GM19193 (cell line): ENCODE measurements at regions not wholly inside any gene's neighbourhood (a gene's known extent, or its start where the extent isn't known, plus 50 kb on each side); places are given as distances from the start of the nearest gene placed in this dataset.

Experiments
- POLR2A ChIP-seq: IDR thresholded peaks from 4 replicates; pipeline ENCODE4 v1.6.1; 2011; ENCODE audit not compliant: insufficient read depth, insufficient read length; ENCODE audit errors: extremely low read depth

DNA sequence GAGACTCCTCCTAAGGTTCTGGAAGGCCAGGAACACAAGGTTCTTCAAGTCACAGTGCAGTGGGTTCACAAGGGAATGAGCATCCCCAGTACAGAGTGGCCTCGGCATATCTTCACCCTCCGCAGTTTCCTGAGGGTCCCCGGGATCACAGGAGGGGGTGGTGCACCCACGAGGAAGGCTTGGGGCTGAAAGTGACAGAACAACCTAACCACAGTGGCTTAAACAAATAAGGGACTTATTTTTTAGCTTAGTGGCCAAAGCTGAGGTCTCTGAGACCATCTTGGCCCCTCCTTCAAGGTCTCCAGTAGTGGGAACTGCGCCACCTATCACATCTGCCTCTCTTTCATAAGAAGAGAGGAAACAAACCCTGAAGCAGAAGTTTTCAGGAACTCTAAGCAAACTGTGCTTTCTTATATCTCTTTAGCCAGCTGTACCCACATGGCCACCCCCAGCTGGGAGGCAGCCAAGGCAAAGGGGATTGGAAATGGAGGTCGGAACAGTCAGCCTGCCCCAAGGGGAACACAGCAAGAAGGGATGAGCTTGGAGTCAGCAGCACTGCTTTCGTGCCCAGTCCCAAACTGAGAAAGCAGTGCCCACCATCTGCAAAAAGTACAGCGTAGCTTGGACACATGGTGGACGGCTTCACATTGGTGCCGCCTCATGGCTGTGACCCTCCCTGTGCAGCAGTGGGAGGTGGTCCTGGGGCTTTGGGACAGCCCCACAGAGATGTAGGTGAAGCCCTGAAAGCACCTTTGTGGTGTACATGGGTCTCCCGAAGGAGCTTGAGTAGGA lies 260.0 kb upstream of the ID2 start:
- TF ChIP-seq POLR2A, result no peak

DNA sequence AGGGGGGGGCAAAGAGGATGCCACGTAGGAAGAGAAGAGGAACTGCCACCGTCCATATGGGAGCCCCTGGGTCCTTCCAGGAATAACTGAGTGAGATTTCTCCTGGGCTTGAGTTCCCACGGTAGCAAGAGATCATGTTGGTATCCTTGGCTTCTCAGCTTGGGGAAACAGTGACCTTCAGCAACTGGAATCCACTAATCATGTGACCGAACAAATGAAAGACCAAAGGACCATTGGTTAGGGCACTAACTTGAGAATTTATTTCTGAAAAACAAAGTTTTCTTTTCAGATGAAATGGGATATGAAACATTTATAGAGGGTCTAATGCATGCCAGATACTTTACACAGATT lies 259.4 kb upstream of the ID2 start:
- no peak for TF ChIP-seq POLR2A

- no peak for TF ChIP-seq POLR2A
These were observed 256.6 kb upstream of the ID2 start for GRCh38 chr2:8424997-8425900.

DNA sequence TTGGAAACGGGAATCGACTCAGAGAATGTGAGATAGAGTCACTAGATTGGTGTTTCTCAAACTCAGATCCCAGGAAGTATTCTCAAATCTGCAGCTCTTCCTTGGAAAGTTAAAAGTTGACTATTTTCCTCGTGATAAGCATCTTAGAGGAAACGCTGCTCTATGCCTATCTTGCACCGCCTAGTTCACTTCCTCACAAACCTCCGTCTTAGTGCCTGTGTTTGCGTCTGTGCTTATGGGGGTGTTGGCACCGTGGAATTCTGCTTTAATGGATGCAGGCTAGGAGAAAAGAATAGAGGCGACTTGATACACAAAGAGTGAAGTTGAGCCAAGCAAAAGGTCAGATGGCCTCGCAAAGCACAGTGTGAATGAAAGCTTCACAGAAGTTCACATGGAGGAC lies 255.3 kb upstream of the ID2 start:
- TF ChIP-seq POLR2A, result no peak

DNA sequence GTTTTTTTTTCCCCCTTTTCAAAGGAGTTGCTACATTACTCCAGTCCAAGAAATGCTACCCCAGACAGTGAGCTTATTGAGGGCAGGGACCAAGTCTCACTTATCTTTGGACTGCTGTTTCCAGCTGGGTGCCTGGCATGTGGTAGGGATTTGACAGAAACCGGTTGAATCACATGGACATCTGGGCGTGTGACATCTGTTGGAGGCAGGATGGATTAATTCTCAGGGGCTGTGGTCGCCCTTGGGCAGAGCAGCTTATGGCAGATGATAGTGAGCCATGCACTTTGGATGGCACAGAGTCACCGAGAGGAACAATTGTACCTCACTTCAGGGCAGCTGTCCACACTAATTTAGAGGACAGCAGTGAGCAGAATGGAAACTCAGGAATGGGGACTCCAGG lies 254.6 kb upstream of the ID2 start:
- no peak for TF ChIP-seq POLR2A

- TF ChIP-seq POLR2A, result no peak
These were observed 251.2 kb upstream of the ID2 start for GRCh38 chr2:8430628-8431027.

DNA sequence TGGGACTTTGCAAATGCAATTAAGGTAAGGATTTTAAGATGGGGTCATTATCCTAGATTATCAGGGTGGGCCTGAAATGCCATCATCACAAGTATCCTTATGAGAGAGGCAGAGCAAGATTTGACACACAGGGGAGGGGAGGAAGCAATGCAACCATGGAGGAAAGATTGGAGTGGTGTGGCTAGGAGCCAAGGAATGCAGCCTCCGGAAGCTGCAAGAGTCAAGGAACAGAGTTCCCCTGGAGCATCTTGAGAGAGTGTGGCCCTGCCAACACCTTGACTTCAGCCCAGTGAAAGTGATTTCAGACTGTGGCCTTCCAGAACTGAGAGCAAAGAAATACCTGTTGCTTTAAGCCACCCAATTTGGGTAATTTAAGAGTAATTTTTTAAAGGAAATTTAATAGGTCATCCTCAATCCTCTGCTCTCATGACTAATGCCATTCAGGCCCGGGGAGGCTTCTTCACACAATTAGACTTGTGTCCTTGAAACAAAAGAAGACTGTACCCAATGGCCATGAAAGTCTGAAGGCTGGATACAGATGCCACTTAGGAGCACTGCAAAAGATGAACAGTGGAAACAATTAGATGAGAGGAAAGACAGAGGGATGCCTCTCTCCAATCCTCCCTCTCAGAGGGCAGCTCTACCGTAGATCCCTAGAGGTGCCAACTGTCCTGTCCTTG lies 250.3 kb upstream of the ID2 start:
- TF ChIP-seq POLR2A, result no peak

GRCh38 chr2:8432706-8433336 lies 249.0 kb upstream of the ID2 start:
- TF ChIP-seq POLR2A, result no peak

DNA sequence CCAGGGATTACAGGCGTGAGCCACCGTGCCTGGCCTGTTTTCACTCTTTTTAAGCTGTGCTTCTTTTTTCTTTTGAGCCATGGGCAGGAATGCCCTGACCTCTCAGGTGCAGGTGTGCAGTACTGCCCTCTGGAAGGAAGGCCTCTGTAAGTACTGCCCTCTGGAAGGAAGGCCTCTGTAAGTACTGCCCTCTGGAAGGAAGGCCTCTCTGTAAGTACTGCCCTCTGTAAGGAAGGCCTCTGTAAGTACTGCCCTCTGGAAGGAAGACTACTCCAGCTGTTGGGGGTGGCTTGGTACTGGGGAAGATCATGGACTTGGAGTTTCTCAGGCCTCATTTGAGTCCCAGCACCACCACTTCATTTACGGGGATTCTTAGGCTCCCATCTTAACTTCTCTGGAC lies 248.5 kb upstream of the ID2 start:
- TF ChIP-seq POLR2A, result no peak

DNA sequence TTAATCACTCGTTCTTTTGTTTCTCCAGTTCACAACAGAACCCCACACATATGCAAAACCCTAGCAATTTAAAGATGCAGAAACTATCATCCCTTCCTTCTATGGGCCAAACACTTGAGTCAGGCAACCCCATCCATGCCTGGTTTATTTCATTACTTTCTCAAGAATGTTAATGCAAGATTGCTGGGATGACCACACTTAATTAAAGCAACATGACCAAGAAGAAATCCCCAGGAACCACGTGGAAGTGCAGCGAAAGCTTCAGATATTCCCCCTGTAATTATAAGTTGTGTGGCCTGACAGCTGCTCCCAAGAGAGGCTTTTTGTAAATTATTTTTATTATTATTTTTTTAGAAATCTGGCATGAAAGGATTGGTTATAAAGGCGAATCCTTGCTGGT lies 246.2 kb upstream of the ID2 start:
- no peak for TF ChIP-seq POLR2A

DNA sequence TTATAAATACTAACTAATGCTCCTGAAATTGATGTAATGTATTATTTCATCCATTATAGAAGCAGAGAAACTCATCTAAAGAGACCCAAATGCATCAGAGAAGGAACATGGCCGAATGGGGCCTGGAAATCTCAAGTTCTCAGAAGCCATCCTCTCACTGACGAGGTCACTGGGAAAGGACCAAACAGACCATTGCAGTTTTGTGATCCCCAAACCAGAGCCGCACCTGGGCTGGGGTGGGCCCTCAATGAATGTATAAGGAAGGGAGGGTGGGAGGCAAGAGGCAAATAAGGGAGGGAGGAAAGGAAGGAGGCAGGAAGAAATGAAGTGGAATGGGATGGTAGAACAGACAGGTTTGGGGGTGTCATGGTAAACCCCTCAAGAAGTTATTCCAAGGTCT lies 245.3 kb upstream of the ID2 start:
- TF ChIP-seq POLR2A, result no peak

- TF ChIP-seq POLR2A, result no peak
These were observed 244.5 kb upstream of the ID2 start for GRCh38 chr2:8437228-8437948.

GRCh38 chr2:8437949-8438400 lies 243.9 kb upstream of the ID2 start:
- TF ChIP-seq POLR2A, result no peak

DNA sequence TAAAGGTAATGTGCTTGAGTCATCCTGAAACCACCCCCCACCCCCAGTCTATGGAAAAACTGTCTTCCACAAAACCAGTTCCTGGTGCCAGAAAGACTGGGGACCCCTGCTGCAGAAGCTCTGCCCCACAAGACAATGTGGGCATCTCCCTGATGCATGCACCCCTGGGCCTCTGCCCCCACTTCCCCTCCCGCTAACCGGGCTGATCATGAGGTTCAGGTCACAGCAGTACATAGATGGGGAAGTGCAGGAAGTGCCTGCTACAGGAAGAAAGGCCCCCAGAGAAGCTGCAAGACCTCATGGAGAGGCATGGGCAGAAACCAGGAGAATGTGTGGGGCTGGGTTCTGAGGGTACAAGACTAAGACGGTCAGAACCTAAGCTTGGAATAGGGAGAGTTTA lies 243.4 kb upstream of the ID2 start:
- no peak for TF ChIP-seq POLR2A

GRCh38 chr2:8438996-8439395 lies 242.9 kb upstream of the ID2 start:
- TF ChIP-seq POLR2A, result no peak
